ENCODE measurements at regions not wholly inside any gene's neighbourhood (a gene's known extent, or its start where the extent isn't known, plus 50 kb on each side); places are given as distances from the start of the nearest gene placed in this dataset.

GRCh38 chr4:57488366-57489162 lies 378.4 kb upstream of the IGFBP7 start:
- DNase-seq (ENCODE audit: extremely low spot score, unreplicated experiment): no peak
- H3K9me3 Mint-ChIP-seq (ENCODE audit: unreplicated experiment): peaks cover 5% of the 10 kb centered on the region
- no peaks in the 10 kb centered on the region for H3K36me3 Mint-ChIP-seq (ENCODE audit: unreplicated experiment)
- no peak for TF ChIP-seq CTCF (IDR thresholded peaks at IDR 0.05)
- H3K27ac Mint-ChIP-seq (ENCODE audit: unreplicated experiment): no peak overlapping the region
- H3K4me1 Mint-ChIP-seq (ENCODE audit: unreplicated experiment): peaks cover 8% of the 10 kb centered on the region
- peaks cover 26% of the 10 kb centered on the region for H3K27me3 Mint-ChIP-seq (ENCODE audit: unreplicated experiment)
- H3K4me3 Mint-ChIP-seq (ENCODE audit: unreplicated experiment): no peak overlapping the region

DNA sequence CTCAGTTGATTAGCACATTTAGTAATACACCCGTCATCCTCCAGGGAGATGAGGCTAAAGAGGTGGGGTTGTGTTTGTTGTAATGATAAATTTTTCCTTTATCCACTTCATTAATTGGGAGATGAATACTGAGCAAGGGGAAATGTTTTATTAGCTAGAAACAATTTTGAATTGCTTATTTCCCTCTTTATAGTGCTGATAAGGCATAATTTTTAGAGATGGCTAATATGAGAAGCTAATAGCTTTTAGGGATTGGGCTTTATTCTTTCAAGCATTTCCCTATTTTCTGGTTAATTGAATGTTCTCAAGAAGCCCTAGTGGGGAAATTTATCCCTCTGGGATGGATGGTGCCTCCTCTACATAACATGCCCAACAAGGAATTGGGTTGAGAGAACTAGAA lies 365.2 kb upstream of the IGFBP7 start:
- no peaks in the 10 kb centered on the region for H3K4me1 Mint-ChIP-seq (ENCODE audit: unreplicated experiment)
- no peak overlapping the region for H3K27ac Mint-ChIP-seq (ENCODE audit: unreplicated experiment)
- no peak overlapping the region for H3K4me3 Mint-ChIP-seq (ENCODE audit: unreplicated experiment)
- H3K9me3 Mint-ChIP-seq (ENCODE audit: unreplicated experiment): no peaks in the 10 kb centered on the region
- DNase-seq (ENCODE audit: extremely low spot score, unreplicated experiment): no peak
- H3K27me3 Mint-ChIP-seq (ENCODE audit: unreplicated experiment): peaks cover 18% of the 10 kb centered on the region
- TF ChIP-seq CTCF (IDR thresholded peaks at IDR 0.05): no peak
- H3K36me3 Mint-ChIP-seq (ENCODE audit: unreplicated experiment): no peaks in the 10 kb centered on the region

- DNase-seq (ENCODE audit: extremely low spot score, unreplicated experiment): no peak
- Mint-ChIP-seq H3K27me3 (ENCODE audit: unreplicated experiment) (peaks cover 25% of the 10 kb centered on the region), H3K4me1 (ENCODE audit: unreplicated experiment) (no peaks in the 10 kb centered on the region), H3K27ac (ENCODE audit: unreplicated experiment) (no peak overlapping the region), H3K36me3 (ENCODE audit: unreplicated experiment) (no peaks in the 10 kb centered on the region), H3K4me3 (ENCODE audit: unreplicated experiment) (no peak overlapping the region), H3K9me3 (ENCODE audit: unreplicated experiment) (no peaks in the 10 kb centered on the region)
- TF ChIP-seq CTCF (IDR thresholded peaks at IDR 0.05): no peak
These were observed 355.3 kb upstream of the IGFBP7 start for GRCh38 chr4:57465321-57466056.

- H3K36me3 Mint-ChIP-seq (ENCODE audit: unreplicated experiment): no peaks in the 10 kb centered on the region
These were observed 352.7 kb upstream of the IGFBP7 start for GRCh38 chr4:57462843-57463242.

More at GRCh38 chr4:57462843-57463242, 352.7 kb upstream of the IGFBP7 start:
- H3K27ac Mint-ChIP-seq (ENCODE audit: unreplicated experiment): no peak overlapping the region
- H3K27me3 Mint-ChIP-seq (ENCODE audit: unreplicated experiment): peaks cover 30% of the 10 kb centered on the region
- no peaks in the 10 kb centered on the region for H3K9me3 Mint-ChIP-seq (ENCODE audit: unreplicated experiment)
- no peak overlapping the region for H3K4me3 Mint-ChIP-seq (ENCODE audit: unreplicated experiment)
- no peaks in the 10 kb centered on the region for H3K4me1 Mint-ChIP-seq (ENCODE audit: unreplicated experiment)
- TF ChIP-seq CTCF (IDR thresholded peaks at IDR 0.05): no peak
- no peak for DNase-seq (ENCODE audit: extremely low spot score, unreplicated experiment)

Data from osteocyte (in vitro differentiated cells).